ENCODE measurements at regions not wholly inside any gene's neighbourhood (a gene's known extent, or its start where the extent isn't known, plus 50 kb on each side); places are given as distances from the start of the nearest gene placed in this dataset.

- Histone ChIP-seq H2AFZ (ENCODE audit: low read depth, low read length, poor library complexity, severe bottlenecking) (peak overlapping the region; percentile 51), H3K27me3 (ENCODE audit: insufficient read depth, low read length) (no peaks in the 10 kb centered on the region), H3K27ac (ENCODE audit: low read depth, low read length) (no peak overlapping the region), H3K9me2 (ENCODE audit: insufficient read depth) (no peaks in the 10 kb centered on the region), H3K4me1 (ENCODE audit: control insufficient read depth in 1 of 2, insufficient read depth in 2 of 2, low read length in 2 of 2) (peaks cover 14 to 20% of the 10 kb centered on the region in 2 experiments), H3K79me2 (ENCODE audit: insufficient read depth, low read length) (no peaks in the 10 kb centered on the region), H3K4me3 (replicated peaks in 1 of 2; ENCODE audit: low read depth in 1 of 2, low read length in 2 of 2) (no peak overlapping the region), H3K4me2 (ENCODE audit: low read length) (peak overlapping the region; percentile 71), H3K36me3 (ENCODE audit: control insufficient read depth in 1 of 2, insufficient read depth in 2 of 2, low read length in 2 of 2) (no peaks in the 10 kb centered on the region), H3K9me3 (ENCODE audit: control insufficient read depth in 1 of 2, insufficient read depth in 1 of 2, low read depth in 1 of 2, low read length in 2 of 2) (no peaks in the 10 kb centered on the region), H3K9ac (ENCODE audit: low read length) (no peak overlapping the region), H4K20me1 (ENCODE audit: insufficient read depth) (no peaks in the 10 kb centered on the region)
- ChIA-PET POLR2A (no interaction called here), RAD21 (ENCODE audit: low non-redundant PET in 1 of 2, low total read pairs in 2 of 2, uncharacterized antibody in 2 of 2, unreplicated experiment in 2 of 2) (no interaction called here), CTCF (no interaction called here)
- BruUV-seq (replicated peaks), result no TSS peak
- TF ChIP-seq EZH2phosphoT487 (IDR thresholded peaks at IDR 0.05; ENCODE audit: borderline replicate concordance), result no peak
- no peak for TF ChIP-seq CEBPB (IDR thresholded peaks at IDR 0.05; ENCODE audit: low read depth)
- TF ChIP-seq CTCF (IDR thresholded peaks at IDR 0.05 in 2 of 3, conservative IDR thresholded peaks at IDR 0.05 in 1 of 3; ENCODE audit: borderline replicate concordance in 1 of 3, insufficient read depth in 1 of 3, low read depth in 2 of 3, low read length in 2 of 3), result no peak
- peak; percentile 37 for ATAC-seq
- intact Hi-C loops (cut with micrococcal nuclease), result no loop called here
- DNase-seq (ENCODE audit: low read depth, low spot score), result no peak
These were observed 144.7 kb upstream of the TMCC3 start for GRCh38 chr12:94795044-94795443.

DNA sequence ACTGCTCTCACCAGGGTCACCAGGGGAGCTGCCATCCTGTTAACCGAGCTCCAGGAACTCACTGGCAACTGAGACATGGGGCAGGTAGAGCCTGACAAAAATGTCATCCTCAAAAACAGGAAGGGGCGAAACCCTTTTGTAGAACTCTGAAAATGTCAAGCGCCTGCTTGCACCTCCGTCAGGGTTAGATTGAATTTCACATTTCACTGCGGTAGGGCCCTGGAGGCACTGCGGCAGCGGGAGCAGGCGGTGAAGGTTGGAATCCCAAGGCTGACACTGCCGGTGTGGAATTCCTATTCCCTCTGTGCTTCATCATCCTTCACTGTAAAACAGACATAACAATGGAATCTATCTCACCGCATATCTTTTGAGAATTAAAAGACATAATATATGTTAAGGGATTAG is 142.8 kb upstream of the TMCC3 start:
- Histone ChIP-seq H3K79me2 (ENCODE audit: insufficient read depth, low read length) (no peaks in the 10 kb centered on the region), H3K4me2 (ENCODE audit: low read length) (no peak overlapping the region), H3K9me3 (ENCODE audit: control insufficient read depth in 1 of 2, insufficient read depth in 1 of 2, low read depth in 1 of 2, low read length in 2 of 2) (no peaks in the 10 kb centered on the region), H3K4me1 (ENCODE audit: control insufficient read depth in 1 of 2, insufficient read depth in 2 of 2, low read length in 2 of 2) (peaks cover 14 to 20% of the 10 kb centered on the region in 2 experiments), H4K20me1 (ENCODE audit: insufficient read depth) (no peaks in the 10 kb centered on the region), H2AFZ (ENCODE audit: low read depth, low read length, poor library complexity, severe bottlenecking) (no peak overlapping the region), H3K36me3 (ENCODE audit: control insufficient read depth in 1 of 2, insufficient read depth in 2 of 2, low read length in 2 of 2) (no peaks in the 10 kb centered on the region), H3K9me2 (ENCODE audit: insufficient read depth) (no peaks in the 10 kb centered on the region), H3K9ac (ENCODE audit: low read length) (no peak overlapping the region), H3K27ac (ENCODE audit: low read depth, low read length) (no peak overlapping the region), H3K27me3 (ENCODE audit: insufficient read depth, low read length) (no peaks in the 10 kb centered on the region), H3K4me3 (replicated peaks in 1 of 2; ENCODE audit: low read depth in 1 of 2, low read length in 2 of 2) (no peak overlapping the region)
- no peak for ATAC-seq
- intact Hi-C loops (cut with micrococcal nuclease), result no loop called here
- DNase-seq (ENCODE audit: low read depth, low spot score), result no peak
- CTCF ChIA-PET, result no interaction called here
- BruUV-seq (replicated peaks), result no TSS peak
- RAD21 ChIA-PET (ENCODE audit: low non-redundant PET in 1 of 2, low total read pairs in 2 of 2, uncharacterized antibody in 2 of 2, unreplicated experiment in 2 of 2), result no interaction called here
- TF ChIP-seq ELF1 (IDR thresholded peaks at IDR 0.05; ENCODE audit: borderline replicate concordance, low read depth) (no peak), EZH2phosphoT487 (IDR thresholded peaks at IDR 0.05; ENCODE audit: borderline replicate concordance) (no peak), FOSL1 (IDR thresholded peaks at IDR 0.05; ENCODE audit: low read depth) (no peak), ZFX (IDR thresholded peaks at IDR 0.05) (no peak), ATF3 (IDR thresholded peaks at IDR 0.05) (no peak), CEBPB (IDR thresholded peaks at IDR 0.05; ENCODE audit: low read depth) (no peak), CBX3 (IDR thresholded peaks at IDR 0.05; ENCODE audit: low read depth) (no peak), JUND (IDR thresholded peaks at IDR 0.05) (no peak), CTCF (IDR thresholded peaks at IDR 0.05 in 2 of 3, conservative IDR thresholded peaks at IDR 0.05 in 1 of 3; ENCODE audit: borderline replicate concordance in 1 of 3, insufficient read depth in 1 of 3, low read depth in 2 of 3, low read length in 2 of 3) (no peak), YY1 (IDR thresholded peaks at IDR 0.05; ENCODE audit: extremely low read depth, insufficient replicate concordance, low read depth, low read length) (no peak)
- TF ChIP-seq, protein P1, sequence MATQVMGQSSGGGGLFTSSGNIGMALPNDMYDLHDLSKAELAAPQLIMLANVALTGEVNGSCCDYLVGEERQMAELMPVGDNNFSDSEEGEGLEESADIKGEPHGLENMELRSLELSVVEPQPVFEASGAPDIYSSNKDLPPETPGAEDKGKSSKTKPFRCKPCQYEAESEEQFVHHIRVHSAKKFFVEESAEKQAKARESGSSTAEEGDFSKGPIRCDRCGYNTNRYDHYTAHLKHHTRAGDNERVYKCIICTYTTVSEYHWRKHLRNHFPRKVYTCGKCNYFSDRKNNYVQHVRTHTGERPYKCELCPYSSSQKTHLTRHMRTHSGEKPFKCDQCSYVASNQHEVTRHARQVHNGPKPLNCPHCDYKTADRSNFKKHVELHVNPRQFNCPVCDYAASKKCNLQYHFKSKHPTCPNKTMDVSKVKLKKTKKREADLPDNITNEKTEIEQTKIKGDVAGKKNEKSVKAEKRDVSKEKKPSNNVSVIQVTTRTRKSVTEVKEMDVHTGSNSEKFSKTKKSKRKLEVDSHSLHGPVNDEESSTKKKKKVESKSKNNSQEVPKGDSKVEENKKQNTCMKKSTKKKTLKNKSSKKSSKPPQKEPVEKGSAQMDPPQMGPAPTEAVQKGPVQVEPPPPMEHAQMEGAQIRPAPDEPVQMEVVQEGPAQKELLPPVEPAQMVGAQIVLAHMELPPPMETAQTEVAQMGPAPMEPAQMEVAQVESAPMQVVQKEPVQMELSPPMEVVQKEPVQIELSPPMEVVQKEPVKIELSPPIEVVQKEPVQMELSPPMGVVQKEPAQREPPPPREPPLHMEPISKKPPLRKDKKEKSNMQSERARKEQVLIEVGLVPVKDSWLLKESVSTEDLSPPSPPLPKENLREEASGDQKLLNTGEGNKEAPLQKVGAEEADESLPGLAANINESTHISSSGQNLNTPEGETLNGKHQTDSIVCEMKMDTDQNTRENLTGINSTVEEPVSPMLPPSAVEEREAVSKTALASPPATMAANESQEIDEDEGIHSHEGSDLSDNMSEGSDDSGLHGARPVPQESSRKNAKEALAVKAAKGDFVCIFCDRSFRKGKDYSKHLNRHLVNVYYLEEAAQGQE (IDR thresholded peaks at IDR 0.05; ENCODE audit: low read depth), result no peak
- POLR2A ChIA-PET, result no interaction called here

Data from HCT116 (cell line).